PC-3 (cell line): ENCODE measurements at regions not wholly inside any gene's neighbourhood (a gene's known extent, or its start where the extent isn't known, plus 50 kb on each side); places are given as distances from the start of the nearest gene placed in this dataset.

Experiments used
- CTCF ChIP-seq: fragments of 300-600 bp; sonication (generic); conservative IDR thresholded peaks from 2 replicates; pipeline ENCODE4 v1.5.1; 2017; ENCODE audit warnings: antibody characterized with exemption, low read depth, mild to moderate bottlenecking, low read length
- EZH2 ChIP-seq: fragments of 300-600 bp; sonication (generic); IDR thresholded peaks from one replicate; pipeline ENCODE4 v1.6.1; 2017; ENCODE audit warnings: antibody characterized with exemption, mild to moderate bottlenecking, low read length; ENCODE audit not compliant: unreplicated experiment
- EZH2phosphoT487 ChIP-seq: fragments of 300-600 bp; sonication (generic); IDR thresholded peaks from 2 replicates; pipeline ENCODE4 v1.6.1; 2018; ENCODE audit warnings: mild to moderate bottlenecking, antibody characterized with exemption, low read length, borderline replicate concordance

GRCh38 chr4:63831590-63832155 is 577.6 kb downstream of the TECRL start:
- no peak for TF ChIP-seq EZH2
- no peak for TF ChIP-seq CTCF
- no peak for TF ChIP-seq EZH2phosphoT487
